GM12892 (cell line): ENCODE measurements at regions not wholly inside any gene's neighbourhood (a gene's known extent, or its start where the extent isn't known, plus 50 kb on each side); places are given as distances from the start of the nearest gene placed in this dataset.

Experiments used
- POLR2A ChIP-seq: IDR thresholded peaks from 2 replicates; pipeline ENCODE4 v1.6.1; 2011; ENCODE audit warnings: low read depth, low read length, control low read depth
- TAF1 ChIP-seq: IDR thresholded peaks from 2 replicates; pipeline ENCODE4 v1.6.1; 2011; ENCODE audit warnings: low read depth, mild to moderate bottlenecking, control low read depth, low read length, borderline replicate concordance

- no peak for TF ChIP-seq POLR2A
- no peak for TF ChIP-seq TAF1
Observed at GRCh38 chr15:98035577-98036010, 75.1 kb downstream of the ARRDC4 start.
